Body of pancreas (tissue), 4 donors: ENCODE measurements at regions not wholly inside any gene's neighbourhood (a gene's known extent, or its start where the extent isn't known, plus 50 kb on each side); places are given as distances from the start of the nearest gene placed in this dataset.

ENCODE experiments used
- ATAC-seq: fragments of 150-250 bp; one replicate; pipeline ENCODE4 v1.9.1; 2016
- DNase-seq, 4 donors: peaks; one replicate each; pipeline ENCODE4 v3.0.0-alpha.2; 2019
- H3K27ac ChIP-seq, 4 donors: fragments of 200-600 bp; sonication (generic); 1 replicate in 3 of 4; 2 replicates in 1 of 4; pipeline versions ENCODE4 v1.5.1 to v1.6.1; 2016 to 2019; ENCODE audit warnings: mild to moderate bottlenecking in 1 of 4, mixed read lengths in 1 of 4, moderate library complexity in 1 of 4
- H3K27me3 ChIP-seq, 2 donors: fragments of 200-600 bp; sonication (generic); one replicate each; pipeline ENCODE4 v1.6.0; 2016; ENCODE audit warnings: mild to moderate bottlenecking in 1 of 2
- H3K36me3 ChIP-seq, 2 donors: fragments of 200-600 bp; sonication (generic); replicated peaks in 1 of 2; 2 replicates each; pipeline ENCODE4 v1.5.1; 2016; ENCODE audit warnings: low read depth in 2 of 2; ENCODE audit not compliant: insufficient read depth in 1 of 2
- H3K4me1 ChIP-seq: fragments of 200-600 bp; sonication (generic); one replicate; pipeline ENCODE4 v1.6.0; 2016
- H3K4me3 ChIP-seq, 2 donors: fragments of 200-600 bp; sonication (generic); 1 replicate in 1 of 2; 2 replicates in 1 of 2; pipeline ENCODE4 v1.5.1; 2016 to 2019
- H3K9me3 ChIP-seq, 3 donors: fragments of 200-600 bp; sonication (generic); 1 replicate in 2 of 3; 2 replicates in 1 of 3; pipeline ENCODE4 v1.5.1; 2016
- POLR2A ChIP-seq, 3 donors: fragments of 450-650 bp; IDR thresholded peaks; one replicate each; pipeline ENCODE4 v1.6.1; 2016; ENCODE audit warnings: antibody characterized with exemption in 3 of 3, mild to moderate bottlenecking in 2 of 3
- WGBS, 2 donors: methylation state at CpG; one replicate each; pipeline ENCODE4 v1.1.5; 2017; 5-methylcytosine and 5-hydroxymethylcytosine counted together
- intact Hi-C: fragments of 100-400 bp; cut with DNase I; formaldehyde crosslinking; loops from one replicate; pipeline ENCODE4 v1.15.1; 2023
- TF ChIP-seq, protein P1 (sequence below), 7 experiments: fragments of 450-650 bp in 4 of 7; fragments of 200-600 bp in 3 of 7; sonication (generic) in 3 of 7; IDR thresholded peaks; one replicate each; pipeline ENCODE4 v1.5.1; 2016 to 2019; ENCODE audit warnings: antibody characterized with exemption in 7 of 7

DNA sequence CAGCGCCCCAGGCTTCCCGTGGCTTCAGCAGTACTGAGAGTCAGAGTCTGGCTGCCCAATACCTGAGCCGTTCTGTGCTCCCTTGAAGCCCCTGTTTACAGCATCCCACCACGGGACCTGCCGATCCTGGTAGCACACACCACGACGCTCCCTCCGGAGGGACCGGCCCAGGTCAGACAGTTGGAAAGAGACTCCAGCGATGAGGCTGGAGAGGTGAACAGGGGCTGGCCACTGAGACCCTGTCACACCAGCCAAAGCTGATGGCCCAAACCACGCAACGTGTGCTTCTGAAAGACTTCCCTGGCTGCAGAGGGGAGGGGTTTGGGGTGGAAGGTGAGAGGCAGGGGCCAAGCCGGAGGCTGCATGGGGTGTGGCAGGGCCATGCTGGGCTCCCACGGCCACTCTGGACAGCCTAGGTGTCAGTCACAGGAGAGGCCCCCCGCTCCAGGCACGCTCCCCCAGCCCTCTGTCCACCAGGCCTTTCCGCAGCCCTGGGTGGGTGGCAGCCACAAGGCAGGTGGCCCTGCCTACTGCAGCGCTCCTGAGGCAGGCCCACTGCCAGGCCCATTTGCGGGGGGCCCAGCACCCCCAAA is 140.2 kb upstream of the CHST15 start:
- DNase-seq (no peak), ATAC-seq (no peak)
- Histone ChIP-seq H3K27me3 (no peaks in the 10 kb centered on the region), H3K36me3 (no peaks in the 10 kb centered on the region), H3K4me1 (no peaks in the 10 kb centered on the region), H3K9me3 (no peaks in the 10 kb centered on the region), H3K4me3 (no peak overlapping the region), H3K27ac (no peak overlapping the region)
- intact Hi-C loops: no loop called here
- 76 to 78% methylated on average over 13 to 17 of the region's 19 CpGs for WGBS, 2 donors
- TF ChIP-seq POLR2A (IDR thresholded peaks at IDR 0.05): no peak
- TF ChIP-seq, protein P1, sequence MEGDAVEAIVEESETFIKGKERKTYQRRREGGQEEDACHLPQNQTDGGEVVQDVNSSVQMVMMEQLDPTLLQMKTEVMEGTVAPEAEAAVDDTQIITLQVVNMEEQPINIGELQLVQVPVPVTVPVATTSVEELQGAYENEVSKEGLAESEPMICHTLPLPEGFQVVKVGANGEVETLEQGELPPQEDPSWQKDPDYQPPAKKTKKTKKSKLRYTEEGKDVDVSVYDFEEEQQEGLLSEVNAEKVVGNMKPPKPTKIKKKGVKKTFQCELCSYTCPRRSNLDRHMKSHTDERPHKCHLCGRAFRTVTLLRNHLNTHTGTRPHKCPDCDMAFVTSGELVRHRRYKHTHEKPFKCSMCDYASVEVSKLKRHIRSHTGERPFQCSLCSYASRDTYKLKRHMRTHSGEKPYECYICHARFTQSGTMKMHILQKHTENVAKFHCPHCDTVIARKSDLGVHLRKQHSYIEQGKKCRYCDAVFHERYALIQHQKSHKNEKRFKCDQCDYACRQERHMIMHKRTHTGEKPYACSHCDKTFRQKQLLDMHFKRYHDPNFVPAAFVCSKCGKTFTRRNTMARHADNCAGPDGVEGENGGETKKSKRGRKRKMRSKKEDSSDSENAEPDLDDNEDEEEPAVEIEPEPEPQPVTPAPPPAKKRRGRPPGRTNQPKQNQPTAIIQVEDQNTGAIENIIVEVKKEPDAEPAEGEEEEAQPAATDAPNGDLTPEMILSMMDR (IDR thresholded peaks at IDR 0.05): no peak

DNA sequence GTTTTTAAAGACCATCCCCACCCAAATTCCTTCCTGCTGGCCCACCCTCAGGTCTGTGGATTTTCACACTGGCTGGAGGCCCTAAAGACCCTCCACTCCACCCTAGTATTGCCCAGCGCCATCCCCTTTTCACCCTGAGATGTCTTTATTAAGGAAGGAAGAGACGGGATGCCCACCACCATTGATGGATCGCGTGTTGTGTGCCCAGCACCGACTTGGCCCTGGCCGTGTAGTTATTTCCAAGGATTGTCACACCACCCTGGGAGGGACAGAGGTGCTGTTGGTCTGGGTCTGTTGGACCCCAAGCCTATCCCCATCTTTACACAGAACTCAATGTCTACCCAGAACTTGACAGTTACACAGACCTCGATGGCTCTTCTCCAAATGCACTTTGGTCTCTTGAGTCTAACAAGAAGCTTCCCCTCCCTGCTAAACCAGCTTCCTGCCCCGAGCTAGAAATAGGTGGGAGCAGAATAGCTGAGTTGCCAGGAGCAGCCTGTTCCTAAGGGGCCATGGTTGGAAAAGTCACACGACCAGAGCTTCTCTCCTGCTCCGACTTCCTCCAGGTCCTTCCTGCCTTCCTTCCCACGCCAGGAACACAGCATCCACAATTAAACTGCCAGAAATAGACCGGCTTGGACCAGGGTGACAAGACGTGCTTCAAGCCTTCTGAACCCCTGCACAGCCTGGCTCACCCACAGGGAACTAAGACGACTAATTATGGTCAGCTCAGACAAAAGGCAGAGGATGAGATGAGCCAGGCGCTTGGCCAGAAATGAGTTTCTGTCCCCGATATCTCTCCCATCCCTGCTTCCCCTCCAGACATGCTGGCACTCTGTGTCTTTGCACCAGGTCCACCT is 139.5 kb upstream of the CHST15 start:
- intact Hi-C loops: no loop called here
- Histone ChIP-seq H3K36me3 (no peaks in the 10 kb centered on the region), H3K4me3 (no peak overlapping the region), H3K4me1 (no peaks in the 10 kb centered on the region), H3K27me3 (no peaks in the 10 kb centered on the region), H3K9me3 (no peaks in the 10 kb centered on the region), H3K27ac (no peak overlapping the region)
- DNase-seq (no peak), ATAC-seq (no peak)
- 62 to 69% methylated on average over 16 of the region's 16 CpGs for WGBS, 2 donors
- TF ChIP-seq, protein P1 (IDR thresholded peaks at IDR 0.05): no peak
- TF ChIP-seq POLR2A (IDR thresholded peaks at IDR 0.05): no peak

DNA sequence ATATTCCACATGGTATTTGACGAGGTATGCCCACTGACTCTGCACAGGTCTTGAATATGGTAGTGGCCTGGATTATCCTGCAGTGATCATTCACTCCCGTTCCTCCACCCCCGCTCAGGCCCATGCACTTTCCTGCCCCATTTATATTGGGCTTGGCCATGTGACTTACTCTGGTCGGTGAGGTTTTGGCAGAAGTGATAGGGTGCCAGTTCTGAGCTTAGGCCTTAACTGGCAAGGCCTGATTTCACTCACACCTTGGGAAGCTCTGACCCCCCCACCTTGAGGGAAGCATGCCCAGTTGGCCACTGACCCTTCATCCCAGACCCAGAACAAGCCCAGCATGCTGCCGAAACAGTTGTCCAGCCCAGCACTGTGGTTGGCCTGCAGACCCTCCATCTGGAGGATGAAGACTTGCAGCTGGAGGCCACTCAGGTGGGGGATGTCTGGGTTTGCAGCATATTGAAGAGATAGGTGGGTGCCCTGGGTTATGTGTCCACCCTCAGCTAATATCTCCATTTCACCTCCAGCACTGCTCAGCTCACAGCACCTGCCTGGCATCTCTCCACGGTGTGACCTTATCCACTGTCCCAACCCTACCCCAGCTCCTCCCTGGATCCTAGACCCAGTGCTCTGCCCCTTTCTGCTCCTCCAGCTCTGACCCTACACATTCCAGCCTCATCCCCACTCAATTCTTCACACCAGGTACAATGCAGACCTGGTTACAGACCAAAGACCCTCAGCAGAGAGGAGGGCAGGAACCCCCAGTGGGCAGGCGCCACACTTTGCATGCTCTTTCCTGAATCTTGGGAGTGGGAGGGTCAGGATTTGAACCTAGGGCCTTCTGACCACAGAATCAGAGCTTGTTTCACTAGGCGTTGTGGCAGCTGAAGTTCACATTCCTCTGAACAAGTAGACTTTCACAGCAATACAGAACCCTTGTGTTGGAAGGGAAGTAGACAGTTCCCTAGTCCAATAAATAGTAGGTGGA is 138.1 kb upstream of the CHST15 start:
- DNase-seq (no peak), ATAC-seq (no peak)
- Histone ChIP-seq H3K36me3 (no peaks in the 10 kb centered on the region), H3K4me1 (no peaks in the 10 kb centered on the region), H3K27me3 (no peaks in the 10 kb centered on the region), H3K9me3 (no peaks in the 10 kb centered on the region), H3K4me3 (no peak overlapping the region), H3K27ac (no peak overlapping the region)
- 74 to 85% methylated on average over 6 to 8 of the region's 8 CpGs for WGBS, 2 donors
- intact Hi-C loops: no loop called here
- TF ChIP-seq, protein P1 (IDR thresholded peaks at IDR 0.05): no peak
- TF ChIP-seq POLR2A (IDR thresholded peaks at IDR 0.05): no peak

DNA sequence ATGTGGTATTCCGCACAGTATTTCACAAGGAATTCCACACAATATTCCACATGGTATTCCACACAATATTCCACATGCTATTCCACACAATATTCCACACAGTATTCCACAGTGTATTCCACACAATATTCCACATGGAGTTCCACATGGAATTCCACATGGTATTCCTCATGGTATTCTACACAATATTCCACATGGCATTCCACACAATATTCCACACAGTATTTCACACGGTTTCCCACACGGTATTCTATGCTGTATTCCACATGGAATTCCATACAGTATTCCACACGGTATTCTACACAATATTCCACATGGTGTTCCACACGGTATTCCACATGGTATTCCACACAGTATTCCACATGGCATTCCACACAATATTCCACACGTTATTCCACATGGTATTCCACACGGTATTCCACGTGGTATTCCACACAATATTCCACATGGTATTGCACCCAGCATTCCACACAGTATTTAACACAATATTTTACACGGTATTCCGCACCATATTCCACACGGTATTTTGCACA is 137.3 kb upstream of the CHST15 start:
- DNase-seq (no peak), ATAC-seq (no peak)
- Histone ChIP-seq H3K27me3 (no peaks in the 10 kb centered on the region), H3K27ac (no peak overlapping the region), H3K9me3 (no peaks in the 10 kb centered on the region), H3K4me1 (no peaks in the 10 kb centered on the region), H3K36me3 (no peaks in the 10 kb centered on the region), H3K4me3 (no peak overlapping the region)
- intact Hi-C loops: no loop called here
- WGBS, 2 donors: 81 to 83% methylated on average over 11 of the region's 11 CpGs
- no peak for TF ChIP-seq POLR2A (IDR thresholded peaks at IDR 0.05)
- TF ChIP-seq, protein P1 (IDR thresholded peaks at IDR 0.05): no peak
